Mucosa of descending colon (tissue), 3 donors: ENCODE measurements at regions not wholly inside any gene's neighbourhood (a gene's known extent, or its start where the extent isn't known, plus 50 kb on each side); places are given as distances from the start of the nearest gene placed in this dataset.

Source experiments
- ATAC-seq: fragments of 200-7000 bp; cut with Tn5 transposase; one replicate; pipeline ENCODE4 v1.9.1; 2020; ENCODE audit warnings: mild to moderate bottlenecking, moderate library complexity
- DNase-seq, 3 donors: peaks; one replicate each; pipeline ENCODE4 v3.0.0-alpha.2; 2020
- H3K36me3 ChIP-seq: fragments of 200-600 bp; one replicate; pipeline ENCODE4 v1.8.0; 2021; ENCODE audit warnings: low read depth, mild to moderate bottlenecking
- H3K4me1 ChIP-seq: fragments of 200-600 bp; one replicate; pipeline ENCODE4 v1.8.0; 2021; ENCODE audit warnings: low read depth, mild to moderate bottlenecking
- H3K4me3 ChIP-seq: fragments of 200-600 bp; one replicate; pipeline ENCODE4 v1.8.0; 2021; ENCODE audit warnings: mild to moderate bottlenecking
- H3K9me3 ChIP-seq: fragments of 200-600 bp; one replicate; pipeline ENCODE4 v1.8.0; 2021; ENCODE audit warnings: mild to moderate bottlenecking
- intact Hi-C, 2 donors: fragments of 100-400 bp; cut with DNase I in 1 of 2; cut with micrococcal nuclease in 1 of 2; formaldehyde crosslinking; loops; one replicate each; pipeline versions ENCODE4 v1.11.0 to v1.11.1; 2022; cut with DNase I, micrococcal nuclease
- TF ChIP-seq, protein P1 (sequence below): fragments of 200-600 bp; IDR thresholded peaks from one replicate; pipeline ENCODE4 v1.8.0; 2022; ENCODE audit warnings: antibody characterized with exemption, mild to moderate bottlenecking
- donor health status: DM: no; HTN: no; CAD: no; lungs with moderate emphysema.
- donor health status: DM: no; HTN: no; CAD: no.
- donor health status: DM: no; HTN: yes; CAD: no.

DNA sequence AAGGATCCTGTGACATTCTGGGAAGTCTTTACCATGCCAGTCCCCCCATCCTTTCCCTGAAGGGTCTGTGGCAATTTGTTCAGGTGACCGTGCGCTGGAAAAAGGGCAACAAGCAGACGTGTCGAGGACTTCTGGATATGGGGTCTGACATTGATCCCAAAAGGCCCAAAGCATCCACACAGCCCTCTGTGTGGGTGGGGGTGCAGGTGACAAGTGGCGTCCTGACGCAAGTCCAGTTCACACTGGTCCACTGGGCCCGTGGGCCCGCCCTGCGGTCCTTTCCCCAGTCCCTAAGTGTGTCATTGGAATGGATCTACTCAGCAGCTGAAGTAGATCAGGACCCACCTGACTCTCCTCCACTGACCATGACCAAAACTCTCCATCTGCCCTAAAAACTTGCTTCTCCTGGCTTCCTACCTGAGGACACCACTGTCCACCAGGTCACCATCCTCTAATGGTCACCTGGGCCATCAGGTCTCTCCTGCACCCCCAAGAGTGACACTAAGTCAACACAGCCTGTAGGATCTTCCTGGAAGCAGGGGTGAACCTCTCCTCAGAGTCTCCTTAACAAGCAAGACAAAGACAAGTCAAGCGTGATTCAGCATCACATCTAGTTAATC is 85.6 kb upstream of the SLC66A3 start:
- no peak overlapping the region for H3K4me3 ChIP-seq
- intact Hi-C loops: no loop called here
- TF ChIP-seq, protein P1, sequence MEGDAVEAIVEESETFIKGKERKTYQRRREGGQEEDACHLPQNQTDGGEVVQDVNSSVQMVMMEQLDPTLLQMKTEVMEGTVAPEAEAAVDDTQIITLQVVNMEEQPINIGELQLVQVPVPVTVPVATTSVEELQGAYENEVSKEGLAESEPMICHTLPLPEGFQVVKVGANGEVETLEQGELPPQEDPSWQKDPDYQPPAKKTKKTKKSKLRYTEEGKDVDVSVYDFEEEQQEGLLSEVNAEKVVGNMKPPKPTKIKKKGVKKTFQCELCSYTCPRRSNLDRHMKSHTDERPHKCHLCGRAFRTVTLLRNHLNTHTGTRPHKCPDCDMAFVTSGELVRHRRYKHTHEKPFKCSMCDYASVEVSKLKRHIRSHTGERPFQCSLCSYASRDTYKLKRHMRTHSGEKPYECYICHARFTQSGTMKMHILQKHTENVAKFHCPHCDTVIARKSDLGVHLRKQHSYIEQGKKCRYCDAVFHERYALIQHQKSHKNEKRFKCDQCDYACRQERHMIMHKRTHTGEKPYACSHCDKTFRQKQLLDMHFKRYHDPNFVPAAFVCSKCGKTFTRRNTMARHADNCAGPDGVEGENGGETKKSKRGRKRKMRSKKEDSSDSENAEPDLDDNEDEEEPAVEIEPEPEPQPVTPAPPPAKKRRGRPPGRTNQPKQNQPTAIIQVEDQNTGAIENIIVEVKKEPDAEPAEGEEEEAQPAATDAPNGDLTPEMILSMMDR: no peak
- DNase-seq: no peak
- no peaks in the 10 kb centered on the region for H3K9me3 ChIP-seq
- peaks cover 15% of the 10 kb centered on the region for H3K4me1 ChIP-seq
- H3K36me3 ChIP-seq: no peaks in the 10 kb centered on the region
- no peak for ATAC-seq

DNA sequence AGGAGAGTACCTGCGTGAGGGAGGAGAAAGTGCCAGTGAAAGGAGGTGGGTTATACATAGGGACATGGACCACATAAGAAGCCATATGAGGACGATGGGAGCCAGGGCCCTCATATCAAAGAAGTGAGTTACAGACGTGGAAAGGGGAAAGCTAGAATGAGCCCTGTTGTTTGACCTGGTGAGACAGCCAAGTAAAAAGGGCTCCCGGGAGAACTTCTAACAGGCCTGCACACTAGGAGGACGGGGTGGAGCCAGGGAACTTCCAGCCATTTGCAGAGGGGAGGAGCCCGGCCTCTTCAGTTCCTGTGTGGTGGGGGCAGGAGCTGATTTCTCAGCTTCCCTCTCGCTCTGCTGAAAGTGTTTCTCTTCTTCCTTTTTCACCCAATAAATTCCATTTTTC is 84.1 kb upstream of the SLC66A3 start:
- Histone ChIP-seq H3K36me3 (no peaks in the 10 kb centered on the region), H3K4me3 (no peak overlapping the region), H3K4me1 (peaks cover 3% of the 10 kb centered on the region), H3K9me3 (no peaks in the 10 kb centered on the region)
- intact Hi-C loops: no loop called here
- peak; percentile 83 for ATAC-seq
- DNase-seq: peak in 2 of 3 donors; percentile 35 to 61
- TF ChIP-seq, protein P1: no peak

DNA sequence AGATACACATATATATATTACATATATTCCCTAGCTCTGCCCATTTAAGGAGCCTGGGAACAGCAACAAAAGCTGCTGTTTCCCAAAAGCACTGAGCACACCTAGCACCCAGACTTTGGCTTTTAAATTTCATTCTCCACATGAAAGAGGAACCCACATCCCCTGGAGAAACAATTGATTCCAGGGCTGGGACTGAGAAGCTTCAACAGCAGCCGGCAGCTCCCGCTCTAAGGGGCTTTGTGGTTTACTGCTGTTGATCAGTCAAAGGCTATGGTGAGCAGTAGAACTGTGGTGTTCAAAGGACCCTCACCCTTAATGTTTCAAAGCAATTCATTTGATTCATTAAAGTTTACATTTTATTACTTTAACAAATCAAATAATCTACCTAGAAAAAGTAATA is 83.3 kb upstream of the SLC66A3 start:
- no peak overlapping the region for H3K4me3 ChIP-seq
- DNase-seq (no peak), ATAC-seq (no peak)
- TF ChIP-seq, protein P1: no peak
- H3K4me1 ChIP-seq: peaks cover 3% of the 10 kb centered on the region
- H3K36me3 ChIP-seq: no peaks in the 10 kb centered on the region
- intact Hi-C loops: no loop called here
- no peaks in the 10 kb centered on the region for H3K9me3 ChIP-seq

DNA sequence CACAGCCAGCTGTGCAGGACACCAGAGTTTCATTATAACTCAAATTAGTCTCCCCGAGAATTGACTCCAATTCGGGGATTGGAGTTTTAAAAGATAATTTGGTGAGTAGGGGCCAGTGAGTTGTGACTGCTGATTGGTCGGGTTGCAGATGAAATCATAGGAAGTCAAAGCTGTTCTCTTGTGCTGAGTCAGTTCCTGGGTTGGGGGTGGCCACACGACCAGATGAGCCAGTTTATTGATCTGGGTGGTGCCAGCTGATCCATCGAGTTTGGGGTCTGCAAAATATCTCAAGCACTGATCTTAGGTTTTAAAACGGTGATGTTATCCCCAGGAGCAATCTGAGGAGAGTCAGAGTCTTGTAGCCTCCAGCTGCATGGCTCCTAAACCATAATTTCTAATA is 82.7 kb upstream of the SLC66A3 start:
- TF ChIP-seq, protein P1: no peak
- Histone ChIP-seq H3K36me3 (no peaks in the 10 kb centered on the region), H3K4me1 (peaks cover 3% of the 10 kb centered on the region), H3K4me3 (no peak overlapping the region), H3K9me3 (no peaks in the 10 kb centered on the region)
- DNase-seq (no peak), ATAC-seq (no peak)
- intact Hi-C loops: no loop called here

DNA sequence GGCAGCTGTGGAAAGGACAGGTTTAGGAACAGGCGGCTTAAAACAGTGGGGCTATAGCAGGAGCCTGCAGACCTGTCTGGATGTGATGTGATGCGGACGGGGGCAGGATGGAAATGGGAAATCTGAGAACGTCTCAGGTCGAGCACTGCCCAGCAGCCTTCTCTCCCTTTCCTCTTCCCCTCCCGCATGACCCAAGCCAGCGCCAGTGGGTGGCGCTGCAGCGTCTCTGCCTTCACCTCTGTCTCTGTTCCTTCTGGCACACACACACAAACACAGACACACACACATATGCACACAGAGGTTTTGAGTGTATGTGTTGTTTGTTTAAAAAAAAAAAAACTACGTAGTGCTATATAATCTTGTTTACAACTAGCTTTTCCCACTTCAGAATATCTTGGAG is 82.0 kb upstream of the SLC66A3 start:
- DNase-seq (peak in 2 of 3 donors; percentile 69 to 76), ATAC-seq (peak; percentile 74)
- TF ChIP-seq, protein P1: peak; percentile 20
- no peak overlapping the region for H3K4me3 ChIP-seq
- H3K4me1 ChIP-seq: peaks cover 3% of the 10 kb centered on the region
- intact Hi-C loops: no loop called here
- H3K9me3 ChIP-seq: no peaks in the 10 kb centered on the region
- H3K36me3 ChIP-seq: no peaks in the 10 kb centered on the region

DNA sequence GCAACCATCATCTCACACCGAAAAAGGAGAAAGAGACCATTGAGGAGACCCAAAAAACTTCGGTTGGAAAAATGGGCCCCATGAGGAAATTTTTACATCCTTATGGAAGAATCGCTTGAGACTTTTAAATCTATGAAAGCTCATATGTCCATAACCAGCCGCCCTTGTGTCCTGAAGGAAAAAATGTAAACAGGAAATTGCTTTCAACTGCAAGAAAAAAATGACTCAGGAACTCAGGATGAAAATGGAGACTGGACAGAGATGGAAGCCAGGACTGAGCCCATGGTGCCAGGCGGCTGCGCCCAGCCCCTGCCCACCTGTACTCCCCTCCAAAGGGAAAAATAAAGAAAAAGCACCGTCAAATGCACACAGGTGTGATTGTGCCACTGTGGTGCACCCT is 81.5 kb upstream of the SLC66A3 start:
- intact Hi-C loops: no loop called here
- H3K4me1 ChIP-seq: peaks cover 3% of the 10 kb centered on the region
- no peaks in the 10 kb centered on the region for H3K9me3 ChIP-seq
- H3K36me3 ChIP-seq: no peaks in the 10 kb centered on the region
- no peak for DNase-seq
- TF ChIP-seq, protein P1: no peak
- ATAC-seq: no peak
- no peak overlapping the region for H3K4me3 ChIP-seq
